ENCODE measurements at regions not wholly inside any gene's neighbourhood (a gene's known extent, or its start where the extent isn't known, plus 50 kb on each side); places are given as distances from the start of the nearest gene placed in this dataset.

DNA sequence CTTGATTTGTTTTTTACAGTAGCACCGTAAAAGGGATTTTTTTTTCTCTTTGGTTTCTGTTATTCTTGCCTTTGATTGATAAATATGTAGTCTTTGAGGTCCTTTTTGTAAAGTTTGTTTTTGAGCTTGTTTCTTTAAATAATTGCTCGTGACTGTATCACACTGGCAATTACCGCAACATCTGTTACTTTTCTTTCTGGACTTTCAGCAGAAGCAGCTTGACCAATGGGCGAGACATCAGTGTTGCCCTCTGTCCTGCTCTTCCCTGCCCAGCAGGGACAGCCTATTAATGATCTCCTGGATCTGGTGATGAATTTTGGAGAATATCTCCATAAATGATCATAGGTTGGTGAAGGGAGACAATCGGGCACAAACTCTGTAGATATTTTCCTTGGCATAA lies 74.9 kb downstream of the TDRD15 start:
- TF ChIP-seq, protein P1, sequence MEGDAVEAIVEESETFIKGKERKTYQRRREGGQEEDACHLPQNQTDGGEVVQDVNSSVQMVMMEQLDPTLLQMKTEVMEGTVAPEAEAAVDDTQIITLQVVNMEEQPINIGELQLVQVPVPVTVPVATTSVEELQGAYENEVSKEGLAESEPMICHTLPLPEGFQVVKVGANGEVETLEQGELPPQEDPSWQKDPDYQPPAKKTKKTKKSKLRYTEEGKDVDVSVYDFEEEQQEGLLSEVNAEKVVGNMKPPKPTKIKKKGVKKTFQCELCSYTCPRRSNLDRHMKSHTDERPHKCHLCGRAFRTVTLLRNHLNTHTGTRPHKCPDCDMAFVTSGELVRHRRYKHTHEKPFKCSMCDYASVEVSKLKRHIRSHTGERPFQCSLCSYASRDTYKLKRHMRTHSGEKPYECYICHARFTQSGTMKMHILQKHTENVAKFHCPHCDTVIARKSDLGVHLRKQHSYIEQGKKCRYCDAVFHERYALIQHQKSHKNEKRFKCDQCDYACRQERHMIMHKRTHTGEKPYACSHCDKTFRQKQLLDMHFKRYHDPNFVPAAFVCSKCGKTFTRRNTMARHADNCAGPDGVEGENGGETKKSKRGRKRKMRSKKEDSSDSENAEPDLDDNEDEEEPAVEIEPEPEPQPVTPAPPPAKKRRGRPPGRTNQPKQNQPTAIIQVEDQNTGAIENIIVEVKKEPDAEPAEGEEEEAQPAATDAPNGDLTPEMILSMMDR (conservative IDR thresholded peaks at IDR 0.05): no peak
- TF ChIP-seq ZFX (IDR thresholded peaks at IDR 0.05): no peak

Data from C4-2B (cell line).